Loucy (cell line): ENCODE measurements at regions not wholly inside any gene's neighbourhood (a gene's known extent, or its start where the extent isn't known, plus 50 kb on each side); places are given as distances from the start of the nearest gene placed in this dataset.

ENCODE experiments used
- EZH2phosphoT487 ChIP-seq: fragments of 200-600 bp; IDR thresholded peaks from 2 replicates; pipeline ENCODE4 v1.6.1; 2018; ENCODE audit warnings: antibody characterized with exemption, mild to moderate bottlenecking, moderate library complexity, borderline replicate concordance
- TF ChIP-seq, protein P1 (sequence below): fragments of 200-600 bp; sonication (generic); conservative IDR thresholded peaks from 2 replicates; pipeline ENCODE4 v1.5.1; 2014; ENCODE audit warnings: mild to moderate bottlenecking, antibody characterized with exemption, low read length

DNA sequence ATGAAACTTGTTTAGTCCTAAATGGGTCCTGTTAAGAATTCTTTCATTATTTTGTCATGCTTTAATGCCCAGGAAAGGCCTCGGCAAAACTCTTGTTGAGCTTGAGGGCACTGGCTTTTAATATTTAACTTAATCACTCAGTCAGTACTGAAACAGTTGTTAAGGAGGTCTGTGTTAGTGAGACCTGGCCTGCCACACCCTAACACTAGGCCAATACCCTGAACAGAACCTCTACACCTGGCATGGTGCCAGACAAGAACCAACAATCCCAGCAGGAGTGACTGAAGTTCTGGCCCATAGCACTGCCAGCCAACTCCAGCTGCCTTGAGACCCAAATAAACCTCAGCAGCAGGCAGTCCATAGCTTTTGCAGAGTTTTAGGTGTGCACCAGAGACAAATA lies 85.7 kb upstream of the ITM2A start:
- TF ChIP-seq, protein P1, sequence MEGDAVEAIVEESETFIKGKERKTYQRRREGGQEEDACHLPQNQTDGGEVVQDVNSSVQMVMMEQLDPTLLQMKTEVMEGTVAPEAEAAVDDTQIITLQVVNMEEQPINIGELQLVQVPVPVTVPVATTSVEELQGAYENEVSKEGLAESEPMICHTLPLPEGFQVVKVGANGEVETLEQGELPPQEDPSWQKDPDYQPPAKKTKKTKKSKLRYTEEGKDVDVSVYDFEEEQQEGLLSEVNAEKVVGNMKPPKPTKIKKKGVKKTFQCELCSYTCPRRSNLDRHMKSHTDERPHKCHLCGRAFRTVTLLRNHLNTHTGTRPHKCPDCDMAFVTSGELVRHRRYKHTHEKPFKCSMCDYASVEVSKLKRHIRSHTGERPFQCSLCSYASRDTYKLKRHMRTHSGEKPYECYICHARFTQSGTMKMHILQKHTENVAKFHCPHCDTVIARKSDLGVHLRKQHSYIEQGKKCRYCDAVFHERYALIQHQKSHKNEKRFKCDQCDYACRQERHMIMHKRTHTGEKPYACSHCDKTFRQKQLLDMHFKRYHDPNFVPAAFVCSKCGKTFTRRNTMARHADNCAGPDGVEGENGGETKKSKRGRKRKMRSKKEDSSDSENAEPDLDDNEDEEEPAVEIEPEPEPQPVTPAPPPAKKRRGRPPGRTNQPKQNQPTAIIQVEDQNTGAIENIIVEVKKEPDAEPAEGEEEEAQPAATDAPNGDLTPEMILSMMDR, result no peak
- TF ChIP-seq EZH2phosphoT487, result no peak
